GM18909 (cell line): ENCODE measurements at regions not wholly inside any gene's neighbourhood (a gene's known extent, or its start where the extent isn't known, plus 50 kb on each side); places are given as distances from the start of the nearest gene placed in this dataset.

ENCODE experiments used
- ATAC-seq: cut with Tn5 transposase; IDR thresholded peaks from one replicate; pipeline ENCODE4 v1.9.1; 2021; ENCODE audit warnings: mild to moderate bottlenecking; ENCODE audit not compliant: unreplicated experiment, poor library complexity

DNA sequence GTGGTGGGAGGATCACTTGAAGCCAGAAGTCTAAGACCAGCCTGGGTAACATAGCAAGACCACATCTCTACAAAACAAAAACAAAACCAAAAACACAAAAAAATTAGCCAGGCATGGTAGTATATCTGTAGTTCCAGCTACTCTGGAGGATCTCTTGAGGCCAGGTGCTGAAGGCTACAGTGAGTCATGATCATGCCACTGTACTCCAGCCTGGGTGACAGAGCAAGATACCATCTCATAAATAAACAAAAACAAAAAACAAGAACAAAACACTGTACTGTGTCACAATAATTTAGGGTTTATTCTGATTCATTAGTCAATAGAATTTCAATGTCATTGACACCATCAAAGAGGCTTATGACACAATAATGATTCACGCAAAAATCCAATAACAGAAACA lies 1121.7 kb upstream of the MAP3K7 start:
- no peak for ATAC-seq

DNA sequence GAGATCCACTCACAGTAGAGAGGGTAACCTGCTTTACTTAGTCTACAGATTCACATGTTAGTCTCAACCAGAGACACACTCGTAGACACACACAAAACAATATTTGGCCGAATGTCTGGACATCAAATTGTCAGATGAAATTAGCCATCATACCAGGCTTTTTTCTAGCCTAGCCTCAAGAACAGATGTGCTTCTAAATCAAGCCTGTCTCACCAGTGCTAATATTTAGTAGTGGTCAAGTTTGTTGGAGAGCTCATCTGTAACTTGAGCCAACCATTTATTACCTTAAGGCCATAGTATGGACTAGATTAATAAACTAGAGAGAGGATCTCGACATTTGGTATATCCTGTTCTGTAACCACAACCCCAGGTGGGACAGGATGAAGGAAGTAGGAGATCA lies 1118.8 kb upstream of the MAP3K7 start:
- no peak for ATAC-seq

DNA sequence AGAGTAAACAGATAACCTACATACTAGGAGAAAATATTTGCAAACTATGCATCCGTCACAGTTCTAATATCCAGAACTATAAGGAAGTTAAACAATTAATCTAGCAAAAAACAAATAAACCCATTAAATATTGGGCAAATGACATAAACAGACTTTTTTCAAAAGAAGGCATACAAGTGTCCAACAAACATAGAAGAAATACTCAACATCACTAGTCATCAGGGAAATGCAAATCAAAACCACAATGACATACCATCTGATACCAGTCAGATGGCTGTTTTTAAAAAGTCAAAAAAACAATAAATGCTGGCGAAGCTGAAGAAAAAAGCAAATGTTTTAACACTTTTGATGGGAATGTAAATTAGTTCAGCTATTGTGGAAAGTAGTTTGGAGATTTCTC lies 1117.7 kb upstream of the MAP3K7 start:
- ATAC-seq: no peak

DNA sequence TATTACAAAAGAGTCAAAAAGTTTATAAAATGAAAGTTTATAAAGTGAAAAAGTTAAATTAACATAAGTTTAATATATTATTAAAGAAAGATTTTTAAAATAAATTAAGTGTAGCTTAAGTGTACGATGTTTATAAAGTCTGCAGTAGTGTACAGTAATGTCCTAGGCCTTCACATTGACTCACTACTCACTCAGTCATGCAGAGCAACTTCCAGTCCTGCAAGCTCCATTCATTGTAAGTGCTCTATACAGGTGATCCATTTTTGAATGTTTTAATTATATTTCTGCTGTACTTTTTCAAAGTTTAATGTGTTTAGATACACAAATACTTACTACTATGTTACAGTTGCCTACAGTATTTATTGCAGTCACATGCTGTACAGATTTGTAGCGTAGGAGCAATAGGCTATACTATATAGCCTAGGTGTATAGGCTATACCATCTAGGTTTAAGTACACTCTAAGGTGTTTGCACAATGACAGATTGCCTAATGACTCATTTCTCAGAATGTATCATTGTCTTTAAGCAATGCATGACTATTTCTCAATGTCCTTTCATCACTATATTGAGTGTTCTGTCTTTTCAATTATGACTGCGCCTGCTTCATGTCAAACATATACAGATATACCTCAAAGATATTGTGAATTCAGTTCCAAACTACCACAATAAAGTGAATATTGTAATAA lies 1110.3 kb upstream of the MAP3K7 start:
- ATAC-seq: no peak

DNA sequence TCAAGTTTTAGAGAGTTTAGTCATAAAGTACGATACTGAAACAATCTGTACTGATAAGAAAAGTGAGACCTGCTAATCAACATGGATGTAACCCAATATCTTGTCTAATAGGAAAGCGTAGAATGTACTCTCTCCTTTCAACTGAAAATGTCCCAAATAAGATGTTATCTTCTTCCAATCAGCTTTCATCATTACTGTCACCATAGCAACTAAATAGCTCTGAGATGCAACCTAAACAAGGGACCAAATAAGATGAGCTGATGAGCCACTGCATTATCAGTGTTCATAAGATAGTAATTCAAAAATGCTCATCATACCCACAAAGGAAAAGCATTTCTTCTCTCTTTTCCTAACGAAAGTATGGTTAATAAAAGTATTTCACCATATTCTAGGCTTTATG lies 1108.3 kb upstream of the MAP3K7 start:
- ATAC-seq: no peak

DNA sequence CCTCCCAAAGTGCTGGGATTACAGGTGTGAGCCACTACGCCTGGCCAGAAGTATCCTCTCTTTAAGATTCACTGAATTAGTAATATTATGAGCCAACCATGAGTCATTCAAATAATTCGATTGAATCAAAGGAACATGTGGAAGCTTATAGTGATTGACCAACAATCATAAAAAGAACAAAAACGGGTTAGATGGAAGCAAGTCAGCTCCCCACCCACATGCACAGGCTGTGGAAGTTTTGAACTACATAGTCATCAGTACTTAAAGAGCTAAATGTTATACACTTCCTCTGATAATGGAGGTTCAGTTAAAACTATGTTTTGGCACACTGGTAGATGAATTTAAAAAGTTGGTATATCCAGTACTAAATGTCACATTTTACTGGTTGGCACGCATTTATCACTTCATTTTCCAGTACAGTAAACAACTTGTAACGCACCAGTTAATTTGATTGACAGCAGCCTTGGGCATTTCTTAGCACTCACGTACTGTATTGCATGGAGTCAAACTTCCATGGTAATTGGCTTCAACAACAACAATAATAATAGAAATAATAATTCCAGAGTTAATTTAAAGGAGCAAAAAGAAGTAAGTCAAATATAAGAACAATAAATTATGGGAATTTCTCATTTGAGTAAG lies 1107.3 kb upstream of the MAP3K7 start:
- ATAC-seq: no peak

DNA sequence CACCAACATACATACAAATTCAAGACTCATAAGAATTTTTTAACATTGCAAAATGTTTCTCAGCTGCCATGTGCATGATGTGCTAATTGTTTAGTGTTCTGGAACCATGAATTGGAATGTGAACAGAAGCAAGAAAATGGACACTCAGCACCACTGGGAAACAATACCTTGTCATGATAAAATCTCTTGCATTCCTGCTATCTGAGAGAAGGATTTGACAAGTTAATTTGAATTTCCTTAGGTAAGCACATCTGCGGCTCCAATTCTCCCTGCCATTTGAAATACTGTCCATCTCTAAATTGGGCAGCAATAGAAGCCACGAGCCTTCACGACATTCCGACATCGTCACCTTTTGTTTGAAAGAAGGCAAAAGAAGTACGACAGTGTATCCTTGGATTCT lies 1104.6 kb upstream of the MAP3K7 start:
- ATAC-seq: no peak

DNA sequence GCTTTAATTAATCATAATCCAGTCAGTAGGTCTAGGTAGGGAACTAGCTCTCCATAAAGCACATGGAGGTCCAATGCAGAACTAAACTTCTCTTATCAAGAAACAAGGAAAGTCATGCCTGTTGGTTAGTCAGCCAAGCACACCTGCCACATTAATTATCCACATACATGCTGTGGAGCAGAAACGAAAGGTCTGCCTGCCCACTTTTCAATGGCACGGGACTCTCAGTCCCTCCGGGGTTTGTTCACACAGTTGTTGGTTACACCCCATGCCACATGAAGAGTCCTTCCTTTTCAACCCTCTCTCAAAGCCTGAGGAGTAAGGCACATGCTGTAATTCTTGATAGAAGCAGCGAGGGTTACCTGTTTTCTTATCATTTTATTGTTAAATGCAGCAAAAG lies 1096.4 kb upstream of the MAP3K7 start:
- ATAC-seq: no peak

DNA sequence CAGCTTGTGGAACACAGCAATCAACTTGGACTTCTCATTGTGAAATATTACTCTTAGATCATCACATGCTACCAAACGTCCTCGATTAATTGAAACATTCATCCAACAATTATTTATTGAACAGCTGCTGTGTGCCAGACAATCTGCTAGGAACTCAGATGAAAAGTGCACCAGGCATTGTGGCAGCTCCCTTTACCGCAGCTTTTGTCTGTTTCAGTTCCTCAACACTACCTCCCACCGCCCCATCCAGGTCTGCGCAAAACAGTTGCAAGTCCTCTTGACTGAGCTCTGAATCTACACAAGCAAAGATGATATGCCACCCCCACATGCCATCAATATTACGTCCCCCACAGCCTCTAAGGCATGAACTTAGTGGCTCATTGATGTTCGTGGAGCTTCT lies 1094.4 kb upstream of the MAP3K7 start:
- no peak for ATAC-seq

DNA sequence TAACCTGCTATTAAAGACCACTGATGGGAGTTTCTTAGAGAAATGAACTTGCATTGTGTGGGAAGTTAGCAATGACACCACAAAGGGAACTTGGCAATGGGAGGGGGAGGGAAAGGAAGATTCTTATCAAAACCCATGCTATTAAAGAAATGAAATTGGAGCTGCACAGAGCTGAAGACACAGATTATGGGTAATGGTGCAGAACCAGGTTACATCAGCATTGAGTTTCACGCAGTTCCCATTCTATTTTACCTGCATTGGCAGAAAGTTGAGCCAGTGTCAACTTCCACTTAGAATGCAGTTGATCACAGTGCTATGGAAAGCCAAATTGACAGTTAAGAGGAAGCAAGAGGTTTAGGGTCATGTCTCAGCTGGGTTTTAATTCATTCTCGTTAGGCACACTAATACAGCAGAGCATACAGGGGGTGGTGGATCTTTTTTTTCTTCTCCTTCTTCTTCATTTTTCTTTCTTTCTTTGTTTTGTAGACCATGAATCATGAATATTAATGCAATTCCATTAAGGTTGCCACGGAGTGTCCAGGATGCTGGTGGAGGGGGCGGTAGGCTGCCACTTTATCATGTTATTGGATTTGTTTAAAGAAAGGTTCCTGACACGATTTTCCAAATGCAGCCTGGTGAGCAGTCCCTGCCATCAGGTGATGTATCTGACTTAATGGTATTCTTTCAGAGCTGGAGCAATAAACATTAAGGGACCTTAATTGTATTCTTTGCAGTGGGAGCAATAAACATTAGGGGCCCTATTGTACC lies 1092.0 kb upstream of the MAP3K7 start:
- ATAC-seq: no peak

DNA sequence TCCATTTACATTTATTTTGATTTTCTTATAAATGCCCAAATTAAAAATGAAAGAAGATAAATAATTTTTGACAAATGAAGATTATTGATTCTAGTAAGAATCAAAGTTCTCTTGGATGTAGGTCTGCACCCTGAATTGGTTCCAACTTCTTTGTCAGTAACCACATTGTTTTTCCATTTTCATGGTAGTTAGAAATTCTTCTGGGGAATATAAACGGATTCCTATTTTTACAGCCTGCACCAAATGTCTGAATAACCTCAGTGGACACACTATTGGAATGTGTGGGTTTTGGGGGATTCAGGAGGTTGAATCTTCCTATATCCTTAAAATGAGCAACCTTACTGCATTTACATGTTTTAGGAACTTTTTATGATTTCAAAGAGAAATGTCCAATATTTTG lies 1085.3 kb upstream of the MAP3K7 start:
- no peak for ATAC-seq

DNA sequence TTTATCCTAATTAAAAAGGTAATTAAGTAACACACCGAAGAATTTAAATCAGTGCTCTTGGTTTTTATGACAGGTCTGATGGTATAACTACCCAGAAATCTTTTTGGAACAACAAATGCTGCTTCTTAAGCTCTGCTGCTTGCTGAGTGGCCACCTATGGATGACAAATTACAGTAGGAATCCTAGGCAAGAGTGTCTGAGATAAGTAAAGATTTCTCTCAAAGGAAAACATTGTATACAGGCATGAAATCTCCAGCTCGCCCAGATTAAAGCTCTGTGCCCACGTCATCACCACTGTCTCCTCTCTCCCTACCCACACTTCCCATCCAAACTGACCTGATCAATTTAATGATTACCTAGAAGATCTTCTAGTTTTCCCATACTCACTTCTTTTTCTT lies 1083.0 kb upstream of the MAP3K7 start:
- no peak for ATAC-seq

DNA sequence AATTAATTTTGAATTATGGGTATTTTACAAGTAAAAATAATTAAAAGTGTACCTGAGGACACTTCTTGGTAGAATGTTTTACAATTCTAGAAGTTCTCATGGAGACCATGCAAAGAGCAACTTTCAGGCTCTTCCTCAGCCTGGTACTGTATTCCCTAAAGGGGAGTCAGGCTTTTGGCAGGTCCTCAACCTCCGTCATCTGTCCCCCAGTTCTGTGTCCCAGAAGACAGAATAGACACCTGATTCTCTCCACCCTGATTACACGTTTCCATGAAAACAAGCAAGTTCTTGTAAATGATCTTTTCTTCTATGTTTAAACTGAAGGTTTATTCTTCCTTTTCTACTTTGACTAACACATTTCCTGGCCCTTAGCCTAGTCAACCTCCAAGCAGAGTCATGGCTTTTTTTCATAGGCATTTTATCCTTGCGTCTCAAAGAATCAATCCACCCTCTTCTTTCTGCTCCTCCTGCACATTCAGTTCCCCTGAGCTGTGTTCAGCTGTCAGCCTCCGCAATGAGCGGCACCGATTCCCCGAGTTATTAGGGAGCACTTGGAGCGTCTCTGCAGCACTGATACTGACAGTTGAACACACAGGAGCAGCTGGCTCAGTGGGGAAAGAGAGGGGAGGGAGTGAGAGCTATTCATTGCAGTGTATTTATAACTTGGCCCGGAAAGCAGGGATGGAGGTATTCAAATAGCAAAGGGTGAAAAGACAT lies 1082.4 kb upstream of the MAP3K7 start:
- ATAC-seq: no peak

DNA sequence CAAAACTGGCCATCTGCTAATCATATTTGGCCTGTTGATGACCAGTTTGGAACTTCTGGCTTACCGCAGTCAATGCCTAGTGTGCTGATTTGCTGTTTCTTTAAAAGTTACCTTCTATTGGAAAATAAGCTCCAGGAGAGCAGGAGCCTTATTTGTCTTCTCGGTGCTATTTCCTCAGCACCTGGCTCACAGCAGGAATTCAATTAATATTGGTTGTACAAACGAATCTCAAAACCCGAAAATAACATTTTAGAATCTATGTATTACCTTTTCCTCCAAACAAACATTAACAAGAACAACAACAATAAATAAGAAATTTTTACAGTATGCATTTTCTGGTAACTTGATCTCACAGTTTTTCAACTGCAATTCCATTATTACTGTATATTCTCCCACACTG lies 1080.7 kb upstream of the MAP3K7 start:
- no peak for ATAC-seq

DNA sequence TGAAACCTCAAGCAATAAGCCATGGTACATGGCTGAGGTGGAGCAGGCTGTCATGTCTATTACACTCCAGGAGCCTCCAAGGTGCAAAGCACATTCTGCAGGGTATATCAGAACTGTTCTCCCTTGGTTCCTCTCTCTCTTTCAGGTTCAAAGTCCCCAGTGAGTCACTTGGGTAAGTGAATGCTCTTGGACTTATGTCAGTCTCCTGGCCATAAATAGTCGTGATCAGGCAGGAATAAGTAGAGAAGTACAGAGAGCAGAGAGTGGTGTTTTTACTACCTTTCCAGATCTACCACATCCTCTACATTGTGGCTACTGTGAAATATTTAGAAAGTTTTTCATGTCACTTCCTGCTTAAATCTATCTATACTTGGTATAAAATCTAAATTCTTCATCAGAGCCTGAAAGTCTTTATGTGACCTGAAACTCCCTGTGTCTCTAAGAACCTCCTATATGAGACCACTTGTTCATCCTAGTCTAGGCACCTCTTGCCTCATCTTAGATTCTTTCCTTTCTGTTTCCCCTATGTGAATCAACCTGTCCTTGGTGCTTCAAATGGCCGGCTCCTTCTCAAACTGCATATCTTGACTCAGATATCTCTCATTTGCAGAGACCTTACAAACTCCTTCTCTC lies 1077.6 kb upstream of the MAP3K7 start:
- no peak for ATAC-seq

DNA sequence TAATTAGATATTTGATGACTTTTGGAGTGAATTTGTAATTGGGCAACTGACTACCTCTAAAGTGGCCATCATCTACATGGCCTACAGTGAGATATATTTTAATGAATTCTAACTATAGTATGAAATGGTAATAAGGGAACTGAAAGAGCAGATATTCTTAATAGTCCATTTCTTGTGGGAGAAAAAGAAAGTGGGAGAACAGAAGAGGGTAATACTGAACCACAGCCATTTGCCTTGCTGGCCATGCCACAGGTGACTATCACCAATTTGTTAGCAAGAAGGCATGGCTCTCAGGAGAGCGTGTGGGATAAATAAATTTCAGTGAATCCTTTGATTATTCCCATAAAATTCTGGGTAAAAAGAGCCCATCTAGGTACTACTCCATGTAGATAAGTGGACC lies 1074.0 kb upstream of the MAP3K7 start:
- ATAC-seq: no peak

DNA sequence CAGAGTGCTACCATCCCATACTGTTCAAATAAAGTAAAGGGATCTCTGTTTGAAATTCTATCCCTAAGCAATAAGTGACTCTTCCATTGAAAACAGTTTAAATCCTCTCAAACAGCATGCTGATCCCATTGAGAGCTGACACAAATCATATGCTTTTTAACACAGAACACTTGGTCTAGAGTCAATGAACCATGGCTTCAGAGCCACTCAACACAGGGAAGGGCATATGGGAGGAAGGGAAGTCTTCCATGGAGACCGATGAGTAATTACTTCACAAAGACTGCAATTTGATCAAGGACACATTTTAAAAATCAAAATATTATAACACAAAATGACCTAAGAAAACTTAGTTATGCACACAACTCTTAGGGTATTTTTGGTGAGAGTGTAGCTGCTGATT lies 1073.0 kb upstream of the MAP3K7 start:
- ATAC-seq: no peak

DNA sequence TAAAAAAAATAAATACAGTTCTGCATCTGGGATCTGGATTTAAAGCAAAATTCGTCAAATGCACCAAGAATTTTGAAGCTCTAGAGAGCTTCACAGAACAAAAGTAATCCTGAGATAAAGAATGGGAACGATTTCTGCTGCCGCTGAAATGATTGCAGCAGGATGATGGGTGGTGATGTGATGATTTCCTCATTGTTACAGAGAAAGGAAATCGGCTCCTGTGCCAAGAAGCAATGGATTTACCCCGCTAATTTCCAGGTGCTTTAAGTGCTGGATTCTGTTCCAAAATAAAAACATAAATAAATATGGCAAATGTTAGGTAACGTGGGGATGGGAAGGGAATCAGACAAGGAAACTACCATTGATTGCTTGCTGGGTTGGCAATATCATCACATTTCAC lies 1067.9 kb upstream of the MAP3K7 start:
- no peak for ATAC-seq

DNA sequence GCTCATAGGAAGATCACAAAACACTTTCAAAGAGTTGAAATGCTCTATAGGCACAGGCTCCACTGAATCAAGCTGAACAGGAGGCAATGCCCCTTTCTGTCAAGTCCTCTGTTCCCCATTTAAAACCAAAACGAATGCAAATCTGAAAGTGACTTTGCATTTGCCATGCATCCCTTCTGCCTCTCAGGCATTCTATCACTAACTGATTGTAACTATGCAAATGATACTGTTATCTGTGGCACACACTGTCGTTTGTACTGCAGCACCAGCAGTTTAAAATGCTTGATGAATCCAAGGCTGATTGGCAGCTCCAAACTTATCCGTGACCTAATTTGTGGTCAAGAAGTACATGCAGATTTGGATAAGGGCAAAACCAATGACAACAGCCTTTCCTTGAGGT lies 1067.5 kb upstream of the MAP3K7 start:
- ATAC-seq: no peak

DNA sequence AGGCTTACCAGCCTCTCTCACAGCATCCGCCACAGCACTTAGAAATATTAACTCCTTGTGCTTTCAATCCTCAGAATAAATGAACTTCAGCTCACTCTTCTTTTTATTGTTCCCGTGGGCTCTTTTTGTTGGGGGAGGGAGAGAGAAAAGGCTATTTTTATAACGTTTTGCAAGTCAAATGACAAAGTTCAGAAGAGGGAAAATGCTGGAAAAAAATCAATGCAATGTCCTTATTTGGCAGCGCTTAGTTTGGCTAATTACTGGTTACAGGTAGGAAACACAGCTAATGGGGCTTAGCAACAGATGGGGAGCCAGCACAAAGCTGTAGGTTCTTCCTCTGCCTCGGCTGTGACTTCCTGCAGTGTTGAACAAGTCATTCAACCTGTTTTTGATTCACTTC lies 1067.0 kb upstream of the MAP3K7 start:
- ATAC-seq: no peak
